ENCODE measurements at regions not wholly inside any gene's neighbourhood (a gene's known extent, or its start where the extent isn't known, plus 50 kb on each side); places are given as distances from the start of the nearest gene placed in this dataset.

- TF ChIP-seq CTCF (IDR thresholded peaks at IDR 0.05; ENCODE audit: control insufficient read depth, extremely low read depth, insufficient read depth): no peak
- H3K4me3 ChIP-seq (ENCODE audit: low read depth, low read length): no peak overlapping the region
- no peak for DNase-seq (ENCODE audit: low read depth)
Measured at GRCh38 chr1:229943148-229943714, 123.8 kb upstream of the GALNT2 start.

- TF ChIP-seq CTCF (IDR thresholded peaks at IDR 0.05; ENCODE audit: control insufficient read depth, extremely low read depth, insufficient read depth): no peak
- no peak overlapping the region for H3K4me3 ChIP-seq (ENCODE audit: low read depth, low read length)
- no peak for DNase-seq (ENCODE audit: low read depth)
Measured at GRCh38 chr1:229943988-229944743, 122.9 kb upstream of the GALNT2 start.

- no peak overlapping the region for H3K4me3 ChIP-seq (ENCODE audit: low read depth, low read length)
- no peak for DNase-seq (ENCODE audit: low read depth)
- TF ChIP-seq CTCF (IDR thresholded peaks at IDR 0.05; ENCODE audit: control insufficient read depth, extremely low read depth, insufficient read depth): no peak
Measured at GRCh38 chr1:229945795-229946194, 121.2 kb upstream of the GALNT2 start.

GRCh38 chr1:229947968-229948367, 119.1 kb upstream of the GALNT2 start:
- no peak overlapping the region for H3K4me3 ChIP-seq (ENCODE audit: low read depth, low read length)
- TF ChIP-seq CTCF (IDR thresholded peaks at IDR 0.05; ENCODE audit: control insufficient read depth, extremely low read depth, insufficient read depth): no peak
- DNase-seq (ENCODE audit: low read depth): no peak

GRCh38 chr1:229948438-229948837, 118.6 kb upstream of the GALNT2 start:
- H3K4me3 ChIP-seq (ENCODE audit: low read depth, low read length): no peak overlapping the region
- no peak for TF ChIP-seq CTCF (IDR thresholded peaks at IDR 0.05; ENCODE audit: control insufficient read depth, extremely low read depth, insufficient read depth)
- no peak for DNase-seq (ENCODE audit: low read depth)

GRCh38 chr1:229949500-229949899, 117.5 kb upstream of the GALNT2 start:
- no peak overlapping the region for H3K4me3 ChIP-seq (ENCODE audit: low read depth, low read length)
- no peak for DNase-seq (ENCODE audit: low read depth)
- no peak for TF ChIP-seq CTCF (IDR thresholded peaks at IDR 0.05; ENCODE audit: control insufficient read depth, extremely low read depth, insufficient read depth)

GRCh38 chr1:229950020-229950419, 117.0 kb upstream of the GALNT2 start:
- no peak for DNase-seq (ENCODE audit: low read depth)
- H3K4me3 ChIP-seq (ENCODE audit: low read depth, low read length): no peak overlapping the region
- no peak for TF ChIP-seq CTCF (IDR thresholded peaks at IDR 0.05; ENCODE audit: control insufficient read depth, extremely low read depth, insufficient read depth)
